ENCODE measurements at regions not wholly inside any gene's neighbourhood (a gene's known extent, or its start where the extent isn't known, plus 50 kb on each side); places are given as distances from the start of the nearest gene placed in this dataset.

DNA sequence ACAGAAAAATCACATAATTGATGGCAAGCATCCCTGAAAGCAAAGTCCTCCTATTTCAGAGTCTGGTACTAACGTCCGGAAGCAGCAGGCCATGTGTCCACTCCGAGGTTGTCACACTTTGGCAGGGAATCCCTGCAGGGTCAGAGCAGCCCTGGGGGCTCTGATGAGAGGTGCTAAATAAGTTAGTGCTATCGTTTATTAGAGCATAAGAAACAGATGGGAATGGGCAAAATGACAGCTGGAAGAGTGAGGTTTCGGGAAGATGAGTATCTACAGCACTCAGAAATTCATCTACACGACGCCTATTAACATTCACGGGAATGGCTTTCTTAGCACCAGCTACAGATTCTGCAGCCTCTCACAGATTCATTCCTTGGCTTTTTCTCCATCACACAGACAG is 465.4 kb upstream of the PSMD7 start:
- TF ChIP-seq, protein P1, sequence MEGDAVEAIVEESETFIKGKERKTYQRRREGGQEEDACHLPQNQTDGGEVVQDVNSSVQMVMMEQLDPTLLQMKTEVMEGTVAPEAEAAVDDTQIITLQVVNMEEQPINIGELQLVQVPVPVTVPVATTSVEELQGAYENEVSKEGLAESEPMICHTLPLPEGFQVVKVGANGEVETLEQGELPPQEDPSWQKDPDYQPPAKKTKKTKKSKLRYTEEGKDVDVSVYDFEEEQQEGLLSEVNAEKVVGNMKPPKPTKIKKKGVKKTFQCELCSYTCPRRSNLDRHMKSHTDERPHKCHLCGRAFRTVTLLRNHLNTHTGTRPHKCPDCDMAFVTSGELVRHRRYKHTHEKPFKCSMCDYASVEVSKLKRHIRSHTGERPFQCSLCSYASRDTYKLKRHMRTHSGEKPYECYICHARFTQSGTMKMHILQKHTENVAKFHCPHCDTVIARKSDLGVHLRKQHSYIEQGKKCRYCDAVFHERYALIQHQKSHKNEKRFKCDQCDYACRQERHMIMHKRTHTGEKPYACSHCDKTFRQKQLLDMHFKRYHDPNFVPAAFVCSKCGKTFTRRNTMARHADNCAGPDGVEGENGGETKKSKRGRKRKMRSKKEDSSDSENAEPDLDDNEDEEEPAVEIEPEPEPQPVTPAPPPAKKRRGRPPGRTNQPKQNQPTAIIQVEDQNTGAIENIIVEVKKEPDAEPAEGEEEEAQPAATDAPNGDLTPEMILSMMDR (IDR thresholded peaks at IDR 0.05; ENCODE audit: extremely low read depth, insufficient read depth, missing control alignments) = no peak
- in situ Hi-C loops (cut with MboI; ENCODE audit: low pct_unique_long_range_greater_than_20kb, low sequenced_read_pairs, unreplicated experiment) = no loop called here
- no peak for DNase-seq (ENCODE audit: low spot score)

GRCh38 chr16:73823205-73823849 is 473.3 kb upstream of the PSMD7 start:
- in situ Hi-C loops (cut with MboI; ENCODE audit: low pct_unique_long_range_greater_than_20kb, low sequenced_read_pairs, unreplicated experiment) = no loop called here
- TF ChIP-seq, protein P1 (IDR thresholded peaks at IDR 0.05; ENCODE audit: extremely low read depth, insufficient read depth, missing control alignments) = no peak
- DNase-seq (ENCODE audit: low spot score) = no peak

DNA sequence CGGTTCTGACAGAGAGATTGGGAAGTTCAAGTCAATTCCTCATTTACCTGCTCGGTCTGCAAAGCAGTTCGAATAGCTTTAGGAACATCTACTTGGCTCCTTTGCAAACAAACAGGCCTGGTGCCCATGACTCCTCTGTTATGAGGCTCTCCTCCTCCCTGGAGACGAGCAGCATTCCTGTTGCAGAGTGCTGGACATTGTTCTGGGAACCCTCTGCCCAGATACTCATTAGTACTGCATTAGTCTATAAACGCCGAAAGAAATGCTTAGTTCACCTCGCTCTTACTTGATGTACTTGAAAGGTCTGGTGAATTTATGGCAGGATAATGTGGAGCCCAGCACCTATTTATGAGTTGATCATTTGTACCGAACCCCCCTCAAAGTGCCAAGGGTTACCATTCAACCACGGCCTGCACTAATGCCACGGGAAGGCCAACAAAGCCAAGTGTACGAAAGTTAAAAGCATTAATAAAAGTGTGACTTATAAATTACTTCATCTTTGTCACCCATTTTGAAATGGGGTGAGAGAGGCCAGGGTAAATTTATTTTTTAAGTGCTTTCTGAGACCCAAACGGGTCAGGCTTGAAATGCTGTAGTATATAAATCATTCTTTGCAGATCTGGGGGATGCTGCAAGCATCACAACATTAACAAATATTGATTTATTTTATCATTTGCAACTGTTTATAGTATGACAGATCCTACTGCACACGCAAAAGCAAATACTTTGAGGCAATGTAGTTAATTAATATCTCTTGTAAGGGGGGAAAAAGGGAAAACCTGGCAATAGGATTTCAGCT is 478.9 kb upstream of the PSMD7 start:
- no peak for DNase-seq (ENCODE audit: low spot score)
- TF ChIP-seq, protein P1 (IDR thresholded peaks at IDR 0.05; ENCODE audit: extremely low read depth, insufficient read depth, missing control alignments) = no peak
- in situ Hi-C loops (cut with MboI; ENCODE audit: low pct_unique_long_range_greater_than_20kb, low sequenced_read_pairs, unreplicated experiment) = no loop called here

- in situ Hi-C loops (cut with MboI; ENCODE audit: low pct_unique_long_range_greater_than_20kb, low sequenced_read_pairs, unreplicated experiment) = no loop called here
- TF ChIP-seq, protein P1 (IDR thresholded peaks at IDR 0.05; ENCODE audit: extremely low read depth, insufficient read depth, missing control alignments) = no peak
Measured at GRCh38 chr16:73813527-73813926, 483.1 kb upstream of the PSMD7 start.

DNA sequence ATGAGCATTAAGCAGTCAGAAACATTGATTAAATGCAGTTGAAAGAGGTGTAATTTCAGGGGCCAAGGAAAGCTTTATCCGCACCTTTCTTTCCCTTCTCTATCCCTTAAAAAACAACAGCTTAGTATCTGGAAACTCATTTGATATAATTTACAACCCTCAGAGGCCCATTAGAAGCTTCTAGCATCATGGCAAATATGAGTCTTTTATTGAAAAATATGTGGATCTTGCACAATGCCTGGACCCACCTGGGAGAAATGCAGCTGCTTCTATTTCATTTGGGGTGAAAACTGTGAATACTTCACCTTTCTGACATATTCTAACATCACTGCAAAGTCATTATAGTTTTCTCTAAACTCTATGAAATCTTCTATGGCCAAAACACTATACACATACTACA is 492.2 kb upstream of the PSMD7 start:
- DNase-seq (ENCODE audit: low spot score) = no peak
- in situ Hi-C loops (cut with MboI; ENCODE audit: low pct_unique_long_range_greater_than_20kb, low sequenced_read_pairs, unreplicated experiment) = no loop called here
- TF ChIP-seq, protein P1 (IDR thresholded peaks at IDR 0.05; ENCODE audit: extremely low read depth, insufficient read depth, missing control alignments) = no peak

More at GRCh38 chr16:73813527-73813926, 483.1 kb upstream of the PSMD7 start:
- DNase-seq (ENCODE audit: low spot score) = no peak

DNA sequence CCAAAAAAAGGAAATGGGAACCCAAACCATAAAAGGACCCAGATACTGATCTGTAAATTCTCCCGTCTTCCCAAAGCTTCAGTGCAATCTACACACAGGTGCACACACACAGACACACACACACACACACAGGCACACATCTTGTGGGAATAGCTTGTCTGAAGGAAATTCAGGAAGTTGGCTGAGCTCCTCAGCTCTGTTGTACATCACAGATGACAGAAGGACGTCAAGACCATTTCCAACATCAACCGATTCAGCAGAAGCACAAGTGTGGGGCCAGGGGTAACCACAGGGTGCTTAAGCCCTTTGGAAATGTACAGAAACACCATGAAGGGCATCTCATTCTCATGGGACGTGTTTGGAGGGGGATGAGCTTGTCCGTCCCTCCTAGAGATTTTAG is 498.1 kb upstream of the PSMD7 start:
- TF ChIP-seq, protein P1 (IDR thresholded peaks at IDR 0.05; ENCODE audit: extremely low read depth, insufficient read depth, missing control alignments) = no peak
- no peak for DNase-seq (ENCODE audit: low spot score)
- in situ Hi-C loops (cut with MboI; ENCODE audit: low pct_unique_long_range_greater_than_20kb, low sequenced_read_pairs, unreplicated experiment) = no loop called here

Data from GM13977 (cell line).